NCI-H1105 (cell line): ENCODE measurements at regions not wholly inside any gene's neighbourhood (a gene's known extent, or its start where the extent isn't known, plus 50 kb on each side); places are given as distances from the start of the nearest gene placed in this dataset.

ENCODE experiments used
- DNase-seq: peaks from one replicate; lab custom pipeline; 2025; lab: John Stamatoyannopoulos, UW

- no peak for DNase-seq
Measured at GRCh38 chr12:107525063-107525718, 160.4 kb upstream of the PWP1 start.

- no peak for DNase-seq
Measured at GRCh38 chr12:107525719-107526554, 159.7 kb upstream of the PWP1 start.

GRCh38 chr12:107526555-107527180 lies 158.9 kb upstream of the PWP1 start:
- no peak for DNase-seq

- no peak for DNase-seq
Measured at GRCh38 chr12:107528731-107529365, 156.8 kb upstream of the PWP1 start.

GRCh38 chr12:107529991-107530390 lies 155.6 kb upstream of the PWP1 start:
- no peak for DNase-seq

GRCh38 chr12:107530701-107531100 lies 154.9 kb upstream of the PWP1 start:
- DNase-seq, result no peak

GRCh38 chr12:107533218-107533617 lies 152.4 kb upstream of the PWP1 start:
- DNase-seq, result no peak

GRCh38 chr12:107536613-107537012 lies 149.0 kb upstream of the PWP1 start:
- DNase-seq, result no peak

GRCh38 chr12:107537464-107538119 lies 148.0 kb upstream of the PWP1 start:
- no peak for DNase-seq

- no peak for DNase-seq
Measured at GRCh38 chr12:107539196-107539939, 146.2 kb upstream of the PWP1 start.

- no peak for DNase-seq
Measured at GRCh38 chr12:107541001-107541705, 144.4 kb upstream of the PWP1 start.

- no peak for DNase-seq
Measured at GRCh38 chr12:107543416-107543815, 142.2 kb upstream of the PWP1 start.

GRCh38 chr12:107543841-107544240 lies 141.8 kb upstream of the PWP1 start:
- no peak for DNase-seq

- no peak for DNase-seq
Measured at GRCh38 chr12:107544937-107545336, 140.7 kb upstream of the PWP1 start.

GRCh38 chr12:107545737-107546353 lies 139.8 kb upstream of the PWP1 start:
- DNase-seq, result no peak

GRCh38 chr12:107547389-107547788 lies 138.2 kb upstream of the PWP1 start:
- no peak for DNase-seq

- DNase-seq, result no peak
Measured at GRCh38 chr12:107549651-107550480, 135.7 kb upstream of the PWP1 start.

- no peak for DNase-seq
Measured at GRCh38 chr12:107551434-107551833, 134.2 kb upstream of the PWP1 start.

- DNase-seq, result no peak
Measured at GRCh38 chr12:107552263-107552662, 133.3 kb upstream of the PWP1 start.
